ENCODE measurements at regions not wholly inside any gene's neighbourhood (a gene's known extent, or its start where the extent isn't known, plus 50 kb on each side); places are given as distances from the start of the nearest gene placed in this dataset.

DNA sequence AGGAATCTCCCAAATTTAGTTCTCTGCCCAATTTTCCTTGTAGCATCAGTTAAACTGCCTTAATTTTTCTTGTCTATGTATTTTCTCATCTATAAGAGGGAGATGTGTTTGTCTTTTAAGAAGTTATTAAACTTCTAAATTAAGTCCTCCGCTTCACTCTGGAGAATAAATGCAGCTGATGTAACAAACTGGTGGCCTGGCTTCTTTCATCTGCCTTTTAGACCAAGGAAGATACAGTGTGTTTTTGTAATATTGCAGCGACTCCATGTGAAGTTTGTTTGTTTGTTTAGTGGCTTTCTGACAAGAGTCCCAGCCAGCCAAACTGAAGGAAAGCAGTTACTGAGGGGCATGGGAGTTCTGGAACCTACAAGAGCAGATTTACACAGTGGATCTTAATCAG, 56.4 kb downstream of the KLF12 start:
- TF ChIP-seq POLR2A (IDR thresholded peaks at IDR 0.05), result no peak
- TF ChIP-seq, protein P1, sequence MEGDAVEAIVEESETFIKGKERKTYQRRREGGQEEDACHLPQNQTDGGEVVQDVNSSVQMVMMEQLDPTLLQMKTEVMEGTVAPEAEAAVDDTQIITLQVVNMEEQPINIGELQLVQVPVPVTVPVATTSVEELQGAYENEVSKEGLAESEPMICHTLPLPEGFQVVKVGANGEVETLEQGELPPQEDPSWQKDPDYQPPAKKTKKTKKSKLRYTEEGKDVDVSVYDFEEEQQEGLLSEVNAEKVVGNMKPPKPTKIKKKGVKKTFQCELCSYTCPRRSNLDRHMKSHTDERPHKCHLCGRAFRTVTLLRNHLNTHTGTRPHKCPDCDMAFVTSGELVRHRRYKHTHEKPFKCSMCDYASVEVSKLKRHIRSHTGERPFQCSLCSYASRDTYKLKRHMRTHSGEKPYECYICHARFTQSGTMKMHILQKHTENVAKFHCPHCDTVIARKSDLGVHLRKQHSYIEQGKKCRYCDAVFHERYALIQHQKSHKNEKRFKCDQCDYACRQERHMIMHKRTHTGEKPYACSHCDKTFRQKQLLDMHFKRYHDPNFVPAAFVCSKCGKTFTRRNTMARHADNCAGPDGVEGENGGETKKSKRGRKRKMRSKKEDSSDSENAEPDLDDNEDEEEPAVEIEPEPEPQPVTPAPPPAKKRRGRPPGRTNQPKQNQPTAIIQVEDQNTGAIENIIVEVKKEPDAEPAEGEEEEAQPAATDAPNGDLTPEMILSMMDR (IDR thresholded peaks at IDR 0.05), result no peak

All from body of pancreas (tissue), 4 donors.